ENCODE measurements at regions not wholly inside any gene's neighbourhood (a gene's known extent, or its start where the extent isn't known, plus 50 kb on each side); places are given as distances from the start of the nearest gene placed in this dataset.
A peak's percentile ranks its signal among the peaks of the same experiment; 100 is the strongest.

- Histone ChIP-seq H3F3A (ENCODE audit: low read depth) (no peaks in the 10 kb centered on the region), H3K9me3 (ENCODE audit: insufficient read depth, low read depth, low read length) (no peaks in the 10 kb centered on the region), H3K36me3 (ENCODE audit: insufficient read depth, low read length) (no peaks in the 10 kb centered on the region), H3K4me2 (ENCODE audit: low read depth, low read length, poor library complexity, severe bottlenecking) (no peak overlapping the region), H3K4me1 (ENCODE audit: insufficient read depth, low read length, poor library complexity, severe bottlenecking) (no peaks in the 10 kb centered on the region), H3K9me2 (replicated peaks; ENCODE audit: low read depth, low read length) (no peaks in the 10 kb centered on the region), H3K9ac (ENCODE audit: low read depth, low read length, poor library complexity, severe bottlenecking) (no peak overlapping the region), H3K27me3 (ENCODE audit: insufficient read depth, low read length, poor library complexity, severe bottlenecking) (peaks cover 15% of the 10 kb centered on the region), H2AFZ (ENCODE audit: low read length) (no peak overlapping the region), H3K4me3 (ENCODE audit: low read length, poor library complexity, severe bottlenecking) (no peak overlapping the region), H4K20me1 (ENCODE audit: insufficient read depth, low read length, poor library complexity, severe bottlenecking) (peaks cover under 1% of the 10 kb centered on the region), H3K79me2 (ENCODE audit: insufficient read depth, low read length) (peaks cover 2% of the 10 kb centered on the region)
- TF ChIP-seq CTCF (conservative IDR thresholded peaks at IDR 0.05; ENCODE audit: low read length): no peak
- no peak for TF ChIP-seq EZH2phosphoT487 (IDR thresholded peaks at IDR 0.05; ENCODE audit: borderline replicate concordance)
These were observed 55.5 kb downstream of the GSPT2 start for GRCh38 chrX:51798701-51799100.

GRCh38 chrX:51802917-51803688 lies 59.9 kb downstream of the GSPT2 start:
- Histone ChIP-seq H3F3A (ENCODE audit: low read depth) (no peaks in the 10 kb centered on the region), H3K9ac (ENCODE audit: low read depth, low read length, poor library complexity, severe bottlenecking) (peak overlapping the region; percentile 82), H3K9me3 (ENCODE audit: insufficient read depth, low read depth, low read length) (no peaks in the 10 kb centered on the region), H4K20me1 (ENCODE audit: insufficient read depth, low read length, poor library complexity, severe bottlenecking) (peaks cover 10% of the 10 kb centered on the region), H2AFZ (ENCODE audit: low read length) (peak overlapping the region; percentile 90), H3K4me3 (ENCODE audit: low read length, poor library complexity, severe bottlenecking) (peak overlapping the region; percentile 89), H3K79me2 (ENCODE audit: insufficient read depth, low read length) (peaks cover 38% of the 10 kb centered on the region), H3K36me3 (ENCODE audit: insufficient read depth, low read length) (no peaks in the 10 kb centered on the region), H3K9me2 (replicated peaks; ENCODE audit: low read depth, low read length) (no peaks in the 10 kb centered on the region), H3K4me1 (ENCODE audit: insufficient read depth, low read length, poor library complexity, severe bottlenecking) (peaks cover 4% of the 10 kb centered on the region), H3K4me2 (ENCODE audit: low read depth, low read length, poor library complexity, severe bottlenecking) (peak overlapping the region; percentile 80), H3K27me3 (ENCODE audit: insufficient read depth, low read length, poor library complexity, severe bottlenecking) (peaks cover 15% of the 10 kb centered on the region)
- TF ChIP-seq CTCF (conservative IDR thresholded peaks at IDR 0.05; ENCODE audit: low read length): peak; percentile 49
- TF ChIP-seq EZH2phosphoT487 (IDR thresholded peaks at IDR 0.05; ENCODE audit: borderline replicate concordance): no peak

GRCh38 chrX:51803833-51804232 lies 60.6 kb downstream of the GSPT2 start:
- H4K20me1 ChIP-seq (ENCODE audit: insufficient read depth, low read length, poor library complexity, severe bottlenecking): peaks cover 10% of the 10 kb centered on the region
- H3K79me2 ChIP-seq (ENCODE audit: insufficient read depth, low read length): peaks cover 45% of the 10 kb centered on the region
- peaks cover 4% of the 10 kb centered on the region for H3K4me1 ChIP-seq (ENCODE audit: insufficient read depth, low read length, poor library complexity, severe bottlenecking)
- peak overlapping the region; percentile 89 for H3K4me3 ChIP-seq (ENCODE audit: low read length, poor library complexity, severe bottlenecking)
- H3K27me3 ChIP-seq (ENCODE audit: insufficient read depth, low read length, poor library complexity, severe bottlenecking): peaks cover 15% of the 10 kb centered on the region
- H3K9me3 ChIP-seq (ENCODE audit: insufficient read depth, low read depth, low read length): no peaks in the 10 kb centered on the region
- peak overlapping the region; percentile 80 for H3K4me2 ChIP-seq (ENCODE audit: low read depth, low read length, poor library complexity, severe bottlenecking)
- TF ChIP-seq CTCF (conservative IDR thresholded peaks at IDR 0.05; ENCODE audit: low read length) (no peak), EZH2phosphoT487 (IDR thresholded peaks at IDR 0.05; ENCODE audit: borderline replicate concordance) (no peak)
- H3K9me2 ChIP-seq (replicated peaks; ENCODE audit: low read depth, low read length): no peaks in the 10 kb centered on the region
- no peaks in the 10 kb centered on the region for H3F3A ChIP-seq (ENCODE audit: low read depth)
- peak overlapping the region; percentile 82 for H3K9ac ChIP-seq (ENCODE audit: low read depth, low read length, poor library complexity, severe bottlenecking)
- no peak overlapping the region for H2AFZ ChIP-seq (ENCODE audit: low read length)
- no peaks in the 10 kb centered on the region for H3K36me3 ChIP-seq (ENCODE audit: insufficient read depth, low read length)

Measured in Loucy (cell line).